Head of caudate nucleus (tissue), 42 donors: ENCODE measurements at regions not wholly inside any gene's neighbourhood (a gene's known extent, or its start where the extent isn't known, plus 50 kb on each side); places are given as distances from the start of the nearest gene placed in this dataset.
"Not testable (repeated sequence)": the region's sequence is repeated elsewhere in the genome, so short reads cannot be mapped to it uniquely, and the experiment has no call there.

ENCODE experiments used
- DNase-seq, 42 donors: peaks; one replicate each; pipeline versions ENCODE4 v3.0.0 to v3.0.0-alpha.2; 2020 to 2021; ENCODE audit warnings: mixed read lengths in 7 of 42
- intact Hi-C: fragments of 100-400 bp; cut with DNase I; formaldehyde crosslinking; loops from one replicate; pipeline ENCODE4 v1.15.0; 2022

DNA sequence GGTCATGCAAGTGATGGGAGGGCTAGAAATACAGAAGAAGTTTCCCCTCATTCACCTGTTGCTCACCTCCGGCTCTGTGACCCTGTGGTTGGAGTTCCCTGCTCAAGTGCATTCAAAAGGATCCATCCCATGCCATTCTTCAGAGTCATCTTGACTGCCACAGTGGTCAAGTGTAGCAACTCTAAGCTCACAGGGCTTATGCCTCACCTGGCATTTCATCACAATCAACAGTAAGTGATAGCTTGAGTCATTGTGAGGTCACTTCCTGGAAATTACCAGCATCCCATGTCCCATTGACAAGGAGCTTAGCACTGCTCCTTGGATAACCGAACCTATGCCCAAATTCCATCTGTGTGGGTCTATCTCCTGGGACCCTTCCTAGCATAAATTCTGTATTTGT is 55.6 kb downstream of the OR4C45 start:
- no peak for DNase-seq
- intact Hi-C loops: no loop called here

DNA sequence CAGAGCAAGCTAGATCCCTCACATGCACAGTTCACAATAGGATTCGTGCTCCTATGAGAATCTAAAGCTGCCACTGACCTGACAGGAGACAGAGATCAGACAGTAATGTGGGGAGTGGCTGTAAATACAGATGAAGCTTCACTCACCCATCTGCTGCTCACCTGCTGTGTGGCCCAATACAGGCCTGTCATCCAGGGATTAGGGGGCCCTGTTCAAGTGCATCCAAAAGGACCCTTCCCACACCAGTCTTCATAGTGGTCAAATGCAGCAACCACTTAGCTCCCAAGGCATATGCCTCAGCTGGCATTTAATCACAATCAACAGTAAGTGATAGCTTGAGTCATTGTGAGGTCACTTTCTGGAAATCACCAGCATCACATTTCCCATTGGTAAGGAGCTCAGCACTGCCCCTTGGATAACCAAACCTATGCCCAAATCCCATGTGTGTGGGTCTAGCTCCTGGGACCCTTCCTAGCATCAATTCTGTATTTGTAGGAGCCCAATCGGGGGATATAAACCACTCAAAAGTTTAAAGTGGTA is 65.6 kb downstream of the OR4C45 start:
- intact Hi-C loops: no loop called here
- no peak for DNase-seq

DNA sequence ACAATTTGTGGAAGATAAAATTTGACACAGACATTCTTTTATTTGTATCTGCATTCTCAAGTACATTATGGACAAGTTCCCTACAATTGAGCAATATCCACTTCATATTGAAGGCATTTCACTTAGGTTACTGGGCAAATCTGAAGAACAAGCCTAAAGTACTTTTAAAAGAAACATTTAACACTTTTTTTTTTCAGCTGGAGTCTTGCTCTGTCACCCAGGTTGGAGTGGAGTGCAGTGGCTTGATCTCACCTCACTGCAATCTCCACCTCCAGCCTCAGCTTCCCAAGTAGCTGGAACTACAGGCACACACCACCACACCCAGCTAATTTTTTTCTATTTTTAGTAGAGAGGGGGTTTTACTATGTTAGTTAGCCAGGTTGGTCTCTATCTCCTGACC is 70.2 kb downstream of the OR4C45 start:
- intact Hi-C loops: no loop called here
- DNase-seq: no peak

DNA sequence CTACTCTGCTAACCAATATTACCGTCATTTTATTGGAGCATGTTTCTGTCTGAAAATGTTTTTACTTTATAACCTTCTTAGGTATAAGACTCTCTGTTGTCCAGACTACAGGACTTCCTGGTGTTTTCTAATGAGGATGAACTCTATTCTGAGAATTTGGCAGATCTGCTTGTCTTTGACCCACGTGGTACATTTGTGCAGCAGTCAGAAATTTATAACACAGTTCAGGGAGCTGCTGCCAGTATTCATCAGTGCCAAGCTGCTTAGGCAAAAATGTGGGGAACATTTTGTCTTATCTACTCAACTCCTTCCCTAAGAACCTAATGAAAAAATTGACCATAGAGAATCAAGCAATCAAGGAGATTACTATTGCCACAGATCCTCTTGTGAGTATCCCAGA is 108.0 kb downstream of the OR4C45 start:
- intact Hi-C loops, DNase-seq: not testable (repeated sequence)

DNA sequence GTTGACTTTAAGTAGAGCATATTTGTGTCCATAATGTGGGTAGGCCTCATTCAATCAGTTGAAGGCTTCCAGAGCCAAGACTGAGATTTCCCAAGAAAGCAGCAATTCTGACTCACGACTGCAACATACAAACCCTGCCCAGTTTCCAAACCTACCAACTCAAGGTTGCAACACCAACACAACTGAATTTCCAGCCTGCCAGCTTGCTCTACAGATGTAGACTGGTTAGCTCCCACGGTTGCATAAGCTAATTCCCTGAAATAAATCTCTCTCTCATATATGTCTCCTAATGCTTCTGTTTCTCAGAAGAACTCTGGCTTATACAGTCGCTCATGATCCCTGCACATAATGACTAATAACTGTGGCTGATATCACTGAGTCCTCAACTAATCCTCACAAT is 113.6 kb downstream of the OR4C45 start:
- intact Hi-C loops, DNase-seq: not testable (repeated sequence)

DNA sequence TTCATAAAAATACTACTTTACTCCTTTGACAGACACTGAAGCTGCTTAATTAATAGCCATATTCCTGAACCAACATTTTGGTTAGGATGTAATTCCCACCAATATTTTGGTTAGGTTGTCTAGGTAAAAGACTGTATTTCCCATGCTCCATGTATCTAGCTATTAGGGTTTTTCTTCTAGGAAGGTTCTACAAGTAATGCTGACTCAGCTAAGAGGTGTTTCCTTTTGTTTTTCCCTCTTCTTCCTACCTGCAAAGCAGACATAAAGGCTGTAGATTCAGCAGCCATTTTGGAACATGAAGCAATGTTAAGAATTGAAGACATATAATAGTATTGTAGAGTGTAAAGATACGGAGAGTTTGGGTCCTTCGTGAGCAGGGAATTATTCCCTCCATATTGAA is 115.3 kb downstream of the OR4C45 start:
- DNase-seq, intact Hi-C loops: not testable (repeated sequence)

DNA sequence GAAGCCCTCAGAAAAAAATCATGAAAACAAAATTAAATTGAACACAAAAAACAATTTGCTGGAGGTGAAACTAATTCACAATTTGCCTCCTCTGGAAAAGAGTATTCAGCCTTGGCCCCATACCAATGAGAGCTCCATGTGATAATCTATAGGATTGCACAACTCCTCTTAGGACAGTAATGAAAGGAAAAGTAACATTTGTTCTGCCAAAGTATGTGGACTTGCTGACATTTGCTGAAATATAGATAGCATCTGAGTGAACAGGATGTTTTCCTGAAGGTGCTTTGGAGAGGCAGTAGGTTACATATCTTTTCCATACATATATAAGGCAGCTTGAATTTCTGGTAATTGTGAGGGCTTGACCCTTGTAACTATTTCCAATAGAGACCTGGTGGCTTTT is 122.8 kb downstream of the OR4C45 start:
- no peak for DNase-seq
- intact Hi-C loops: no loop called here

DNA sequence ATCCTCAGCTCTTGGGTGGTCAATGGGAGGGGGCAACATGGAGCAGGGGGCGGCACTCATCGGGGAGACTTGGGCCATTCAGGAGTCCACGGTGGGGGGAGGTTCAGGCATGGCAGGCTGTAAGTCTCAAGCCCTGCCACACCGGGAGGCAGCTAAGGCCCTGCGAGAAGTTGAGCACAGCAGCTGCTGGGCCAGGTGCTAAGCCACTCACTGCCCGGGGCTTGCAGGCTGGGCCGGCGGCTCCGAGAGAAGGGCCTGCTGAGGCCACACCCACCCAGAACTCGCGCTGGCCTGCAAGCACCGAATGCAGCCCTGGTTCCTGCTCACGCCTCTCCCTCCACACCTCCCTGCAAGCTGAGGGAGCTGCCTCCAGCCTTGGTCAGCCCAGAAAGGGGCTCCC is 131.4 kb downstream of the OR4C45 start:
- DNase-seq: no peak
- intact Hi-C loops: no loop called here

DNA sequence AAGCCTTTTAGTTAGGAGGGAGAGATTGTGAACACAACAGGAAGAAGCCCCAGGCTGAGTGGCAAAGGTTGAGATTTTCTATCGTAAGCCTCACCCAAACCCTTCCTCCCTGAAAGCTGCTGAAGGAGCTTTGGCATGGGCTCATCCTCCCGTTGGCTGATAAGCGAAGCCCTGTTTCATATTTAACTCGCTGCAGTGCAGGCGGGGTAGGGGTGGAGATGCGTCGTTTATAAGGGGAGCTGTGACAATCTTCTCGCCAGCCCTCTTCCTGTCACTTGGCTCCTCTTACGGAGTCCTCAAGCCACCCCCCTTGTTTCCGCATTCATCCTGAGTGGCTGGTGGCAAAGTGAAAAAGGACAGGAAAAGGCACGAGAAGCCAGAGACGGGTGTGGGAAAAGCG is 137.0 kb downstream of the OR4C45 start:
- intact Hi-C loops: no loop called here

DNA sequence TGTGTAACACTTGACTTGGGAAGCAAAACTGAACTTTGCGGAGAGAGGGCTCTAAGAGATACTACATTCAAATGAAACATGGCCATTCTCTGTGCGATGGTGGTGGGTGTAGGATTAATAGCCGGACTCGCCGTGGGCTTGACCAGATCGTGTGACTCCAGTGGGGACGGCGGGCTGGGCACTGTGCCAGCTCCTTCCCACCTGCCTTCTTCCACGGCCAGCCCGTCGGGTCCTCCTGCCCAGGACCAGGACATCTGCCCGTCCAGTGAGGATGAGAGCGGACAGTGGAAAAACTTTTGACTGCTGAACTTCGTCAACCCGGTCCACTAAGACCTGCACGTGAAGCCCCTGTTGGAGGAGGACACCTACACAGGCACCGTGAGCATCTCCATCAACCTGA is 137.4 kb downstream of the OR4C45 start:
- DNase-seq: no peak
- intact Hi-C loops: no loop called here

More for the DNA sequence above, 137.0 kb downstream of the OR4C45 start:
- no peak for DNase-seq

DNA sequence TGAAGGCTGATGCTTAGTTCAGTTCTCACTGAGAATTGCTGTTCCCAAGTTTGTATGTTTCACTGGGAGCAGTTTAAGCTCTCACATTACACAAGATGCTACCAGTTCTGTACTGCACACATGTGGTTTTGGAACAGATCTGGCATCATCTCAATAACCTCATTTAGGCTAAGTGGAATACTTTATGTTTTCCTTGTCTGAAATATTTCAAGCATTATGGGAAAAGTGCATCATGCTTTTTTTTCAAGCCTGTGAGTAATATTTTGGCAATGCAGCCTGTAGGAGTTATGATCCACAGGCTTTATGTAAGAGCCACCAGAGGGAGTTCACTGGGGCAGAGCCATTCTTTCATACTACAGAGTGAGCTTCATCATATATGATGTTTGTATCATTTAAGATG is 141.5 kb downstream of the OR4C45 start:
- intact Hi-C loops: no loop called here
- no peak for DNase-seq

DNA sequence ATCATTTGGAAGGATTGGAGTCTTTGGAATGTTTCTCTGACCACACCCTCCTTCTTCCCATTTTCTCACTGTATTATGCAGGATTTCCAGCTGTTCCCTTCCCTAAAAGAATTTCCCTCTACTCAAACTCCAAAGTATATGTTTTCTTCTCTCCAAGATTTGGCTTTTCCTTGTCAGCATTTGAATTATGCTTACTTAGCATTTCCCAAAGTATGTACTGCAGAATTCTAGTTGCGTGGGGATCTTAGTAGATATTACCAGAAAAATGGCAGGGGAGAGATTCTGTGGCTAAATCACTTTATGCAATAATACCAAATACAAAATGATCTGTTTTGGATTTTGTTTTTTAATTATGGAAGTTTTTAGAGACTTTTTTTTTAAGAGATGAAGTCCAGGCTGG is 142.3 kb downstream of the OR4C45 start:
- no peak for DNase-seq
- intact Hi-C loops: no loop called here

DNA sequence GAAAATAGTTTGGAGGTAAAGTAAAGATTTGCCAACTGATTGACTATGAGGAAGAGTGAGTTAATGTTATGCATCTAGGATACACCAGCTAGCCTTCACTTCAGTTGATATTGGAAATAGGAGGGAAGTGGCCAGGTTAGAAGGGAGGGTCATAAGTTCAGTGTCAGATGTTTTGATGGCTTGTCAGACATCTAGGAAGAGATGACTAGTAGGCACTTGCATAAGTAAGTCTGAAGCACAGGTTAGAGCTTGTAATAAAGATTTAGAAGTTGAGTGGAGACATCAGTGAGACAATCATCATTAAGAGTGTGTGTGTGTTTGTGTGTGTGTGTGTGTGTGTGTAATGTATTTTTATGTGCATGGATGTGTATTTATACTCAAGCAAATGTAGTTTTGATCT is 146.1 kb downstream of the OR4C45 start:
- intact Hi-C loops: no loop called here
- DNase-seq: no peak

DNA sequence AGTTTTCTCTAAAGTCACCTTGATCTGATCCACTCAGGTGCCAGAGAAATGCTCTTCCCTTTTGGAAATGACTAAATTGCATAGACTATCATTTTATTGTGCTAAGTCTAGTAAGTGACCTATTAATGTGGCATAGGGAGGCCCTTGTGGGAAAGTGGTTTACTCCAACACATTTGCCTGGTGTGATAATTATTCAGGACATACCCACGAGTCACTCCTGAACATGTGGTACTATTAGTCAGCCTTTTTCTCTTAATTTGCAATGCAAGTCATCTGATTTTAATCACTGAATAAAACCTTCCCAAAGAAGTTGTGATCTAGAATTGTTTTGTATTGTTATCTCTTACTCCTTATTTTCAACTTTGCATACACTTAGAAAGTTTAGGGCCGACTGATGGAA is 148.7 kb downstream of the OR4C45 start:
- intact Hi-C loops: no loop called here
- DNase-seq: no peak

DNA sequence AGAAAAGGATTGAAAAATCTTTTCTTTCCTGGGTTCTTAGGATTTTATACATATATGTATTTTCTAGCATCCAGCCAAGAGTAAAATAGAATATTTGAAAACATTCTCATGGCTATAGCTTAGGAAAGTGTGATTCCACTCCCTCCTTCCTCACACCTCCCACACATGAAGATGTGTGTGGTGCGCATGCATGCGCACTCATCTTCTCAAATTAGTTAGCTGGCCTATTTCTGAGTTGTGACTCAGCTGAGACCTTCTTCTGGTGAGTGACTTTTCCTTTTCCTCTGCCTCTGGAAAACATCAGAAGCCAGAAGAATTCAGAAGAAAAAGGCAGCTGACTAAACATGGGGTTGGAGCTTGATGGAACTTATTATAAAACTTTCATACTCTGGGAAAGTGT is 149.8 kb downstream of the OR4C45 start:
- intact Hi-C loops: no loop called here
- peak in 37 of 42 donors; percentile 3 to 75 (median 37) for DNase-seq

DNA sequence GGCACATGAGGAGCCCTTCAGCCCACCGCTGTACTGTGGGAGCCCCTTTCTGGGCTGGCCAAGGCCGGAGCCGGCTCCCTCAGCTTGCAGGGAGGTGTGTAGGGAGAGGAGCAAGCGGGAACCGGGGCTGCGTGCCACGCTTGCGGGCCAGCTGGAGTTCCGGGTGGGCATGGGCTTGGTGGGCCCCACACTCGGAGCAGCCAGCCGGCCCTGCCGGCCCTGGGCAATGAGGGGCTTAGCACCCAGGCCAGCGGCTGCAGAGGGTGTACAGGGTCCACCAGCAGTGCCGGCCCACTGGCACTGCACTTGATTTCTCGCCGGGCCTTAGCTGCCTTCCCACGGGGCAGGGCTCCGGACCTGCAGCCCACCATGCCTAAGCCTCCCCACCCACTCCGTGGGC is 150.5 kb downstream of the OR4C45 start:
- intact Hi-C loops, DNase-seq: not testable (repeated sequence)

DNA sequence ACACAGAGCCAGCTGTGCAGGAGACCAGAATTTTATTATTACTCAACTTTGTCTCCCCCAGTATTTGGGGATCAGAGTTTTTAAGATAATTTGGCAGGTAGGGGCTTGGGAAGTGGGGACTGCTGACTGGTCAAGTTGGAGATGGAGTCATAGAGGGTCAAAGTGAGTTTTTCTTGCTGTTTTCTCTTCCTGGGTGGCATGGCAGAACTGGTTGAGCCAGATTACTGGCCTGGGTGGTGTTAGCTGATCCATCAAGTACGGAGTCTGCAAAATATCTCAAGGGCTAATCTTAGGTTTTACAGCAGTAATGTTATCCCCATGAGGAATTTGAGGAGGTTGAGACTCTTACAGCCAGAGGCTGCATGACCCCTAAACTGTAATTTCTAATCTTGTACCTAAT is 153.5 kb downstream of the OR4C45 start:
- no peak for DNase-seq
- intact Hi-C loops: no loop called here

DNA sequence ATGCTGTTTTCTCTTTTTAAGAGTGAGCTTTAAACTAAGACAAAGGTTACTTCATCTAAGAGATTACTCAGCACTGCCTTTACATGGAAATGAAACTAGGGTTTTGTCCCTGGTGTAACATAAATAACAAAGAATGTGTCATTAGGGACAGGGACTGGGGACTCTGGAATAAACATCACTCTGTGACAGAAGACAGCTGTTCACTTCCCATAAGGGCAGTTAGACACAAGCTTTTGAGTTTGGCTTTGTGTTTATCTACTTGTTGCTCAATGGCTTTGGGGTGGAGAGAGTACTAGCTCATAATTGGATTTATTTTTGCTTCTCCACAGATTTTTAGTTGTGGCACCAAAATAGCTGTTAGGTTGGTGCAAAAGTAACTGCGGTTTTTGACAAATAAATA is 154.5 kb downstream of the OR4C45 start:
- DNase-seq: no peak
- intact Hi-C loops: no loop called here

DNA sequence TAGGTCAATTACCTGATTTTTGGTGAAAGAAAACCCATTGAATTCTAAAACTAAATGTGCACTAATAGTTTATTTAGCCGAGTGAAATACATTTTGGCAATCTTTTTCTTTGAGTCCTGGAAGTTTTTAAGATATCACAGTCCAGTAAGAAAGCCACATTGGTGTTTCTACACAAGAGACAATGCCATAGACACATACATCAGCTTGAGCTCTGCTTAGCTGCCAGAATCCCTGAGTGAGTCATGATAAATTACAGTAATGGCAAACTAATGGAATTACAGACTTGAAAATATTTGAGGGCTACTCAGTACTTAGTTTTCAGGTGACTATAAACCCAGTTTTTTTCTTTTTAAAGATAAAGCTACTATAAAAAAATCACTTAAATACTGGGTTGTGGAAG is 155.4 kb downstream of the OR4C45 start:
- intact Hi-C loops: no loop called here
- no peak for DNase-seq

DNA sequence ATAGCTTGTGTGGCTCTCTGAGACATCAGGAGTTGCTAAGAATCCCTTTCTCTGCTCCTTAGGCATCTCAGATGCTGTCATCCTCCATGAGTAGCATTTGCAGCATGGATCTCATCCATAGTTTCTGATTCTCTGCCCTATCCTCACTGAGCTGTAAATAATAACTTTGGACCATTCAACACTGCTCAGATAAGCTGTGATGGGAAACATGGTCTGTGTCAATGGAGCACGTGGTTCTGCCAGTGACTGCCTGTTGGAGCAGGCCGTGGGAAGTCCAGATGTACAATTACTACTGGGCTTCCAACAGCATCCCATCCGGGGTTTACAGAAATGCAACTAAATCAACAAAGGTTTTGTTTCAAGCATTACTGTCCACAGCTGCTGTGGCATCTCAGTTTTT is 160.1 kb downstream of the OR4C45 start:
- DNase-seq: no peak
- intact Hi-C loops: no loop called here

DNA sequence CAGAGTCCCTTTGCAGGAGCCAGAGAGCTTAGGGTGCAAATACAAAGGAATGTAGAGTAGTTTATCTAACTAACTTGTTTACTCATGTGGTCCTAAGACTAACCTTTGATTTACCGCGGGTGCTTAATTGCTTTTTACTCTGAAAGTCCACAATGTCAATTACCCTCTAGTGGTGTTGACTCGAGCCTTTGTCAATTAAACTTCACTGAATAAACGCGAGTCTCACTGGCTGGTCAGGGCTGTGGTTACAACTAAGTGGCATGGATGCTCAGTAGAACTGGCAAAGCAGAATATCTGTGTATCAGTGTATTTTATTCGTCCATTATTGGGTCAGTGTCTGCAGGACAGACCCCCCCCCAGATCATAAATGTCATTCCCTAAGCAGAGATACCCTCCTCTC is 181.7 kb downstream of the OR4C45 start:
- no peak for DNase-seq
- intact Hi-C loops: no loop called here

DNA sequence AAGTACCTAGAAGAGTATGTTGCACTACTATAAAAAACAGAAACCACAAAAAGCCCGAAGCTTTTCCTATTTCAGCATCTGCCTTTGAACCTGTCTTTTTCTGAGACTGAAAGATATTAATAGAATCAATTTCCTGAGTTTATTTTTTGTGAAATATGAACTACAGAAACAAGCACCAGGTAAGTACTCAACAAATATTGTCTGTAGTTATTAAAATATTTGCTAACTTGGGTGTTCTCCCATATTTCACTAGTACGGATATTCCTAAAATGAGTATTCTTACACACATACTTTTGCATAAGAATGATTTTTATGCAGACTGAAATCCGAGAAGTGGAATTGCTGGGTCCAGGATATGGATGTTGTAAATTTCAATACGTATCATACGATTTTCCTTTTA is 188.0 kb downstream of the OR4C45 start:
- no peak for DNase-seq
- intact Hi-C loops: no loop called here
